Neural progenitor cell (in vitro differentiated cells): ENCODE measurements at regions not wholly inside any gene's neighbourhood (a gene's known extent, or its start where the extent isn't known, plus 50 kb on each side); places are given as distances from the start of the nearest gene placed in this dataset.

ENCODE experiments used
- CTCF ChIP-seq: fragments of 200-600 bp; sonication (generic); IDR thresholded peaks from 2 replicates; pipeline ENCODE4 v1.5.1; 2017; ENCODE audit warnings: antibody characterized with exemption, mild to moderate bottlenecking
- EZH2 ChIP-seq: fragments of 200-600 bp; sonication (generic); IDR thresholded peaks from 2 replicates; pipeline ENCODE4 v1.6.1; 2017; ENCODE audit warnings: antibody characterized with exemption, mild to moderate bottlenecking, moderate library complexity
- EZH2phosphoT487 ChIP-seq: fragments of 200-600 bp; sonication (generic); IDR thresholded peaks from 2 replicates; pipeline ENCODE4 v1.6.1; 2017; ENCODE audit warnings: antibody characterized with exemption

- no peak for TF ChIP-seq CTCF
- no peak for TF ChIP-seq EZH2
- TF ChIP-seq EZH2phosphoT487: no peak
Observed at GRCh38 chr18:33505798-33506197, 65.3 kb upstream of the CCDC178 start.
